GM18505 (cell line): ENCODE measurements at regions not wholly inside any gene's neighbourhood (a gene's known extent, or its start where the extent isn't known, plus 50 kb on each side); places are given as distances from the start of the nearest gene placed in this dataset.

ENCODE experiments used
- ATAC-seq: cut with Tn5 transposase; IDR thresholded peaks from one replicate; pipeline ENCODE4 v1.9.1; 2021; ENCODE audit not compliant: unreplicated experiment
- POLR2A ChIP-seq: IDR thresholded peaks from 4 replicates; pipeline ENCODE4 v1.6.1; 2011; ENCODE audit warnings: borderline replicate concordance; ENCODE audit not compliant: insufficient read depth, insufficient read length; ENCODE audit errors: extremely low read depth

DNA sequence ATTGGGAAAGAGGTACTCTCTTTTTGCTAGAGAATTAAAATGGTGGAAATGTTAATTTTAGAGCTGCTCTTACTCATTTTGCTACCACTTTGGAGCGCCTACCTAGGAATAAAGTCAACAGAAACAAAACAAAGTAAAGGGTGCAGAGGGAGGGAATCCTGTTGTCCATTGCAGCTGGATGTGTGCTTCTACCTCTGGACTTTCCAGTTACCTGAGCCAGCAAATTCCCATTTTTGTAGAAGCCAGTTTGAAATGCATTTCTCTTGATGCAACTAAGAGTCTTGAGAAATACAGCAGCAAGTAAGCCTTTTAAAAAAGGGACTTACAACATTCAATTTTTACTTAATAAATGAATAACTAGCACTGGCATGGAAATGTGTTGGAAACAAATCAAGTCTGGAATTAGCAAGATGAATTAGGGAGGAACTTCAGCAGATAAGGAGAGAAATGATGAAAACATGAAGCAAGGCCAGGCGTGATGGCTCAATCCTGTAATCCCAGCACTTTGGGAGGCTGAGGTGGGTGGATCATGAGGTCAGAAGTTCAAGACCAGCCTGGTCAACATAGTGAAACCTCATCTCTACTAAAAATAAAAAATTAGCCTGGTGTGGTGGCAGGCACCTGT, 113.5 kb upstream of the CTTNBP2 start:
- TF ChIP-seq POLR2A, result no peak
- ATAC-seq, result no peak

DNA sequence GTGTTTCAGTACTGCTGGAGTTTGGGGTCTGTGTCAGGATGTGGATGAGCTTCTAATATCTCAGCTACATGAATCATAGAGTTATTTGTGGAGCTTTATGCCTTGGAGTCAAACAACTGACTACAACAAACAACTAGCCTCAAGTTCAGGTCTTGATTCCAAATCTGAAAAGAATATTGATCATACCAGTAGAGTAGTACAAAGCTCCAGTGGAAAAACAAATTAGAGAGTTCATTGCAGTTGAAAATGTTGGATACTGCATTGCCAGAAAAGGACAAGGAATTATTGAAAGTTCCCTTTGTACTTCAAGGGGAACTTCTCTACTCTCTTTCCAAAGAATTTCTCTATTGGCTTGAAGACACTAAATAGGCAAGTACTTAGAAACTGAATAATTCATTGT, 117.6 kb upstream of the CTTNBP2 start:
- no peak for ATAC-seq
- TF ChIP-seq POLR2A, result no peak

DNA sequence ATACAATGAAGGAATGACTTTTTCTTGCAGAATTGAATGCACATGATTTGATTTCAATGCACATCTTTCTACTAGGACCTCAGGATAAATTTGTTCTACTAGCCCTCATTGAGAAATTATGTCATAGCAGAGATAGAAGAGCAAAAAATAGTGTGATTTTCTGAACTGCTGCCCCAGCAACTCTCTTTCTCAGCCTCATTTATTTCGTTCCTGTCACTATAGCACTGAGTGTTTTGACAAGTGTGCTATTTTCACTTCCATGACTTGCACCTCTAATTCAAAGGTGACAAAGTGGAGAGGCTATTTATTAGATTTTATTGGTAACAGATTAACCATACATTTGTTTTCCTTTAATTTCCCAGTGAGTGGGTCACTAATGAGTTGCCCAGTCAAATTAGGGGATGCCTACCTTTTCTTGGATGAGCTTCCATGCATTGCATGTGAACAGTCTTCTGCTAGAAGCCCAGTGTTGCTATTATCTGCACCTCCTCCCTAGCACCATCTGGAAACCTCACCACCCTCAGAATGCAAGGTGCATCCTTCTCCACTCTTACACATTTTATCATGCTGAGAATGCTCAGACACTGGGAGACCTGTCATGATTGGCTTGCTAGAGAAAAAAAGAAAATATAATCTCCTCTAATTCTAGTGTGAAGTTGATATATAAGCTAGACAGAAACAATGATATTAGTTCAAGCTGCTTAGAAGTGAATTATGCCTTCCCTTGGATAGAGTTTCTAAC, 119.6 kb upstream of the CTTNBP2 start:
- ATAC-seq, result no peak
- TF ChIP-seq POLR2A, result no peak

DNA sequence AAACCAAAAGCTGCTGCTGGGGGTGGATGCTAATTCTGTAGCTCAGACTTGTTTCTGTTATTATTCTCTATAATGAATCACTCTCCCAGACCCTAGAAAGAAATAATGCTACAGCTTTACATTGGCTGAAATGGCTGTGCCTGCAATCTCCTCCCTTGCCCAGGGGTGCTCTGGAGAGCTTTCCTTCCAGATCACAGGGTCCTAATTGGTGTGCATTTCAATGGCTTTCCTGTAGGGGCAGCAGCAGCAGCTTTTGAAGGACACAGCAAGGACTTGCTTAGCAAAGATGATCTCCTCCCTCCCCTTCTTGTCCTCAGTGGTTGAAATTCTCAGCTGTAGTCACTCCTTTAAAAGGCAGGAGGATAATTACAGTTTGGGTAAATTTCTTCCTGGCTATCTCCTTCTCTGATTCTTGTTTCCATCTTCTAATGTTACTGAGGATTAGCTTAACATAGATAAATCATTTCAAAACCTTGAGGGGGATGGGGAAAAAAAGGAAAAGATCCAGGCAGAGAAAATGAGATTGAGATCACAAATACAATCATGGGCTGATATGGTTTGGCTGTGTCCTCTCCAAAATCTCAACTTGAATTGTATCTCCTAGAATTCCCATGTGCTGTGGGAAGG, 120.2 kb upstream of the CTTNBP2 start:
- TF ChIP-seq POLR2A, result no peak
- ATAC-seq, result peak; percentile 99

DNA sequence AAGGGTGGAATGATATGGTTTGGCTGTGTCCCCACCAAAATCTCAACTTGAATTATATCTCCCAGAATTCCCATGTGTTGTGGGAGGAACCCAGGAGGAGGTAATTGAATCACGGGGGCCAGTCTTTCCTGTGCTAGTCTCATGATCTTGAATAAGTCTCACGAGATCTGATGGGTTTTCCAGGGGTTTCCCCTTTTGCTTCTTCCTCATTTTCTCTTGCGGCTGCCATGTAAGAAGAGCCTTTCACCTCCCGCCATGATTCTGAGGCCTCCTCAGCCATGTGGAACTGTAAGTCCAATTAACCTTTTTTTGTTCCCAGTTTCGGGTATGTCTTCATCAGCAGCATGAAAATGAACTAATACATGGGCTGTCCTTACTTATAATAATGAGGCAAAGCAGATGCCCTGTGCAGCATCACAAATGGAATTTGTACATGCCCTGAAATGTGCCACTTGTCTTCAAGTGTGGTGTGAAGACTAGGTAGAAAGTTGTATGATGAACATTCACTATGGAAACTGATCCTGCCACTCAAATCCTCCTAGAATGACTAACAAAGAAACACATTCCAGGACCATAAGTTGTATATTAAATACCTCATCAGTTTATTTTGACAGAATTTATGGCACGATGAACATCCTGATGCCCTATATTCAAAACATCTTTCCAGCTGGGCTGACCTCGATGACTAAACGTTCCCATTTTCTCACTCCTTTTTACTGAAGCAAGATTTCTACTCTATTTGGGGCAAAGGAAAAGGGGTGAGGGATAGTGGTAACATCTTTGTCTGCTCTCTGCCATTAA, 122.8 kb upstream of the CTTNBP2 start:
- no peak for ATAC-seq
- no peak for TF ChIP-seq POLR2A

DNA sequence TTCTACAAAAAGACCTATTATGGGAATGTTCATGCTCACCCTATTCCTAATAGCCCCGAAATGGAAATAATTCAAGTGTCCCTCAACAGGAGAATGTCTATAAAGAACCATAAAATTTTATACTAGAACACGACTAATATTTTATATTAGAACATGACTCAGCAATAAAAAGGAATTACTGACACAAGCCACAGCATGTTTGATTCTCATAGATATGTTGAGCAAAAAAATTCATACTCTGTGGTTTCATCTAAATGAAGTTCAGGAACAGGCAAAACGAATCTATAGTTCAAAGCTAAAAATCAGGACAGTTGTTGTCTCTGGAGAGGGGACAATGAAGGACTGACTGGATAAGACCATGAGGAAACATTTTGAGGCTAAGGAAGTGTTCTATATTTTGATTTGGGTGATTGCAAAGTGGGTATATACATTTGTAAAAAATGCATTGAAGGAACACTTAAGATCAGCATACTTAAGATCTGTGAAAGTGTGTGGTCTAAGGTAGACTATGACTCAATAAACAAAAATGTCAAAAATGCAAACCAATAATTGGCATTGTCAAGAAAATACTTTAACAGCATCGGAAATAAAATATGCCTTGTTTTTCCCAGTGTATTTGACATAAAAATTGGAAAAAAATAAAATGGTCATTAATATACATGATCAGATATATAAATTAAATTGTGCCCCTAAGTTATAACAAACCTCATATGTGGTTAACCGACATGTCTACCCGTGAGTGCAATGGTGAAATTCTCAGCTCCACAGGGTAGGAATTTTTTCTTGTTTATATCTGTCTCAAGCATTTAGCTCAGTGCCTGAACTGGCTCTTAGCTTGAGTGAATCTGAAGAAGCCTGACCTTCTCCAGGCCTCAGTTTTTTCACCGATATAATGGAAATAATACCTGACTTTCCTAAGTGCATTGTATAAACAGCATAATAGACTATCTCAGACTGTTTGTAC, 124.9 kb upstream of the CTTNBP2 start:
- ATAC-seq, result no peak
- no peak for TF ChIP-seq POLR2A

DNA sequence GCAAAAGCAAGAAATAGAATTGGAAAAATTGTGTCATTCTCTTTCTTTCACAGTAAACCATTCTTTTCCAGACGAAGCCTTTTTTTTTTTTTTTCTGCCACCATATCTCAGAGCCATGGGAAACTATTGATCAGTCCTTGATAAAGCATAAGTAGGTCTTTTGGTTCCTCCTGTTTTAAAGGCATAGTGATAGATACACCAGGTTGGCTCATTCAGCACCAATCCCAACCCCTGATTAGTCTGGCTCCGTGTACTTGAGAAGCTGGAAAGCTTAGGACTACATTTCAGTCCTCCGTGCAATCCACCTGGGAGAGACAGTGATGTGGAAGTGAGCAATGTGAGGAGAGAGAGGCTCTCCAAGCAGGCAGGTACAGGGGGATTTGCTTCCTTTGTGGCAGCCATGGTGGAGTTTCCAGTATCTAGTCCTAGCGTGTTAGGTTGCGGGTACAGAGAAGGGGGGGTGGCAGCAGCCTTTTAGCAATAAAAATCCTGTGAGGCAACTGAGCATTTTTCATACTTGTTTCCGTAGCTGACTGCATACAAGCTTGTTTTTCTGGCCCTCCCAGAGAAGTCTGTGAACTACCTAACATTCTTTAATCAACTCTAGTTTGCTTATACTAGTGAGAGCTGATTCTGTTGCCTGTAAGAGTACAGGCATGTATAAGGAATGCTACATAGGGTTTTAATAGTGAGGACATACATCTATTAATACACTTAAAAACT, 127.4 kb upstream of the CTTNBP2 start:
- TF ChIP-seq POLR2A, result no peak
- ATAC-seq, result no peak

DNA sequence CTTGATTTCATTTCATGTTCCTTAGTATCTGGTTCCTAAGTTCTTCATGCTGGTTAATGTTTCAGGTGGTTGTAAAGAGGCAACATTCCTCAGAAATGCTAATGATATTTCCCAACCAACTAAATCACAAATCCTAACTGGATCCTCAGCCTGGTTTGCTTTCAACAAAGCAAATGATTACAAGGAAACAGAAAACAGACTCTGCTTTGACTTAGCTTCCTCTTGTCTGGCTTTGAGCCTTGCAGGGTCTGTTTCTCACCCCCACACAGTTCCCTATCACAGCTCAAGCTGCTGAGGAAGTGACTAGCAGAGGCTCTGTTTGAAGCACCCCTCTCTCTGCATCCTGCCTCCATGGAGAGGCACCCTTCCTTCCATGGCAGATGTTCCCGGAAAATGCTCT, 130.2 kb upstream of the CTTNBP2 start:
- no peak for ATAC-seq
- TF ChIP-seq POLR2A, result no peak

DNA sequence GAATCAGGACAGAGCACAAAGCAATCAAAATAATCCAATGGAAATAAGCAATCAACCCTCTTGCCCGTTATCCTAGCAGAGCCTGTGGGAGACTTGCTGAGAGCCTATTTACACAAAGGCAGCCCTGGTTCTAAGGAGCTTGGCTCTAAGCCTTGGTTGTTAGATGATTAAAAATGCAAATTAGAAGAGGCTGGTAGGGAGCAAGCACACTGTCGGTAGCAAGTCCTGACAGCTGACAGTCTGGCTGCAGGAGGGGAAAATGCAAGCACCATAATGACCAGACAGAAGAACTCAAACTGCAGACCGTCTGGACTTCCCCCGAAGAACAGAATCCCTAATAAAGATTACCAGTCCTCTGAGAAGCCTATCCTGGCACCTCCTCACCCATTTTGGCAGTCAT, 131.8 kb upstream of the CTTNBP2 start:
- TF ChIP-seq POLR2A, result no peak
- no peak for ATAC-seq

DNA sequence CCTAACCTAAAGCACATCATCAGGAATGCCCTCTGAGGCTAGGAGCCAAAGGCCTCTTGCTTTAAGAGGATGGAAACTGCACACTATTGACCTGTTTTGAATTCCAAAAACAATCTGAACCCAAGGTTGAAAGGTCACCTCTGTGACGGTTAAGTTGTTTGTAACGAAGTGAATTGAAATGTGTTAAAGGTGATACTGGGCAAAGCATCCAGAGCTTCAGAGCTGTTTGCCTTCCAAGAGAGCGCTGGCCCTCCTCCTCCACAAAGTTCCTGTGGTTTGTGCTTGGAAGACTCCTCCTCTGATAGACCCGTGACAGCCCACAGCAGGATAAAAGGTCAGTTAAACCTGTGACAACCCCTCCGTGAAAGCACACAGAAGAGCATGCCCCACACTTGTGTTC, 133.7 kb upstream of the CTTNBP2 start:
- no peak for ATAC-seq
- no peak for TF ChIP-seq POLR2A

DNA sequence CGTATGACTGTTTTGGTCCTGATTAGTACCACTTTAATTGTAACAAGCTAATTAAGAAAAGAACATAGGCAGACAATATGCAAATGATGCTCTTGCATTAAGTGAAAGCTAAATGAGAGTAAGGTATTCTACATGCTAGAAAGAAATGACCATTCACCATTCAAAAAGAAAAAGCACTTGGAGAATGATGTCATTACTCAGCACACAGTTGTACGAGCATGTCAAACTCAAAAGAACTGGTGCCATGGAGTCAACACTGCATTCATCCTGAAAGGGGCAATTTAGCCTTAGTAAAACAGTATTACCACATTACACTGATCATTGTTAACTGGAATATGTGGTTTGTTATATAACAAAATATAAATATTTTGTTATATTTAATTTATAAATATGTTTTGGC, 136.2 kb upstream of the CTTNBP2 start:
- ATAC-seq, result no peak
- TF ChIP-seq POLR2A, result no peak

DNA sequence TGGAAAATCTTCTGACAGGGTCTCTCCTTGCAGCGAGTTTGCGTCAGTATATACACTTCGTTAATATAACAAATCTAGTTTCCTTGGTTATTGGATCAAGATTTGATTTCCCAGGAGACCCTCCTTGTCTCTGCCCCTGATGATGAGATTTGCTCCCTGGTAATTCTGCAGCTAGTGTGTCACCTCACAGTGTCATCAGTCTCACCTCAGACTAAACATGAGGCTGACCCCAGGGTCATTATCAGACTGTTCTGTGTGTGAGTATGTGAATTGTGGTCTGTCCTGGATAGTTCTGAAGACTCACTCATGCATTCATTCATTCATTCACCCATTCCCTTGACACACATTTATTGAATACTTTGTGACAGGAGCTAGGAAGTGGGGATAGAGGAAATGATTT, 138.4 kb upstream of the CTTNBP2 start:
- TF ChIP-seq POLR2A, result no peak
- no peak for ATAC-seq
